ENCODE measurements at regions not wholly inside any gene's neighbourhood (a gene's known extent, or its start where the extent isn't known, plus 50 kb on each side); places are given as distances from the start of the nearest gene placed in this dataset.

DNA sequence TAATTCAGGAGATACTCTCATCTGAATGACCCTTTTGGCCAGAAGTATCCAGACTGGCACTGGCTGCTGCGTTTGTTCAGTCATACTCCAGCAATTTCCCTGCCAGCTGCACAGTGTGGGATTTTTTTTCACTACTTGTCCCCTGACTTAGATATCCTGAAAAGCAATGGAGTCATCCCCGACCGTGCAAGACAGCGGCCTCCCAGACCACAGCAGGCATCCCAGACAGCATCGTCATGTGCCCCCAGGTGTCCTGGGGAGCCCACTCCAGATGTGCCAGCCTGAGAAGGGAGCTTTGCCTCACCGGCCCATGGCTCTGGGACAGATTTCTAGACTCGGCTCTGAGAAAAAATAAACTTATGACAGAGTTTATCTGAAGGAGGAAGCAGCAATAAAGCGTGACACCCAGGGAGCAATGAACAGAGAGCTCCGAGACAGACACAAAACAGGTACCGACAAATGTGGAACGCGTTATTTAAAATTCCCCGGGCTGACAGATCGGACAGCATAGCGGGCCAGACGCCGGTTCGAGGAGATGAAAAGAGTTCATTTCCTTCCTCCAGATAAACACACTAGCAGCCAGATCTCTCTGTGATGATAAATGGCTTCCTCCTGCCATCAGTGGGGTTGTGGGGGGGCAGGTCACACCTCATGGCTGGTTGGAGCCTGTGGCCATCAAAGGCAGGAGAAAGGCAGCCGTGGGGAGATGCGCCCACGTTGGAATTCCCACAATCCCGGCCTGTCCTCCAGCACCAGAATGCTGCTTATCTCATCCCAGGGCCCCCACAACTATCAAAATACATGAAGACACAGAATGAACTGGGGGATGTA, 106.4 kb upstream of the FGF3 start:
- no peak for TF ChIP-seq POLR2A (IDR thresholded peaks at IDR 0.05)
- TF ChIP-seq, protein P1, sequence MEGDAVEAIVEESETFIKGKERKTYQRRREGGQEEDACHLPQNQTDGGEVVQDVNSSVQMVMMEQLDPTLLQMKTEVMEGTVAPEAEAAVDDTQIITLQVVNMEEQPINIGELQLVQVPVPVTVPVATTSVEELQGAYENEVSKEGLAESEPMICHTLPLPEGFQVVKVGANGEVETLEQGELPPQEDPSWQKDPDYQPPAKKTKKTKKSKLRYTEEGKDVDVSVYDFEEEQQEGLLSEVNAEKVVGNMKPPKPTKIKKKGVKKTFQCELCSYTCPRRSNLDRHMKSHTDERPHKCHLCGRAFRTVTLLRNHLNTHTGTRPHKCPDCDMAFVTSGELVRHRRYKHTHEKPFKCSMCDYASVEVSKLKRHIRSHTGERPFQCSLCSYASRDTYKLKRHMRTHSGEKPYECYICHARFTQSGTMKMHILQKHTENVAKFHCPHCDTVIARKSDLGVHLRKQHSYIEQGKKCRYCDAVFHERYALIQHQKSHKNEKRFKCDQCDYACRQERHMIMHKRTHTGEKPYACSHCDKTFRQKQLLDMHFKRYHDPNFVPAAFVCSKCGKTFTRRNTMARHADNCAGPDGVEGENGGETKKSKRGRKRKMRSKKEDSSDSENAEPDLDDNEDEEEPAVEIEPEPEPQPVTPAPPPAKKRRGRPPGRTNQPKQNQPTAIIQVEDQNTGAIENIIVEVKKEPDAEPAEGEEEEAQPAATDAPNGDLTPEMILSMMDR (IDR thresholded peaks at IDR 0.05 in 8 of 11, conservative IDR thresholded peaks at IDR 0.05 in 3 of 11), result no peak

Data from spleen (tissue), 7 donors.